ENCODE measurements at regions not wholly inside any gene's neighbourhood (a gene's known extent, or its start where the extent isn't known, plus 50 kb on each side); places are given as distances from the start of the nearest gene placed in this dataset.

DNA sequence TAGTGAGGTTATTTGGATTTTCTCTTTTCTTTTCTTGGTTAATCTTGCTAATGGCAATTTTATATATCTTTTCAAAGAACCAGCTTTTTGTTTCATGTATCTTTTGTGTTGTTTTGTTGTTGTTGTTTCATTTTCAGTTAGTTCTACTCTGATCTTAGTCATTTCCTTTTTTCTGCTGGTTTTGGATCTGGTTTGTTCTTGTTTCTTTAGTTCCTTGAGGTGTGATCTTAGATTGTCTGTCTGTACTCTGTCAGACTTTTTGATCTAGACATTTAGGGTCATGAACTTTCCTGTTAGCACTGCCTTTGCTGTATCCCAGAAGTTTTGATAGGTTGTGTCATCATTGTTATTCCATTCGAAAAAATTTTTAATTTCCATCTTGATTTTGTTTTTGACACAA lies 399.7 kb downstream of the TLE1 start:
- no peaks in the 10 kb centered on the region for H3K27me3 ChIP-seq (replicated peaks in 1 of 4; ENCODE audit: control insufficient read depth in 3 of 4, extremely low read depth in 1 of 4, insufficient read depth in 3 of 4, low read length in 3 of 4)
- no peak overlapping the region for H3K9ac ChIP-seq (replicated peaks in 1 of 4; ENCODE audit: extremely low read depth in 1 of 4, low read depth in 3 of 4, low read length in 3 of 4)
- 88% methylated on average over 1 of the region's 1 CpG; no CpG with 5 or more reads in 1 of the 2 experiments for WGBS, 2 experiments (ENCODE audit: extremely low coverage in 1 of 2, insufficient coverage in 1 of 2, insufficient read length in 1 of 2, insufficient replicate concordance in 2 of 2, low coverage in 1 of 2, low lambda C conversion rate in 2 of 2, missing lambda C conversion rate in 1 of 2)
- H3K18ac ChIP-seq (ENCODE audit: extremely low read depth, low read length): no peak overlapping the region
- no peaks in the 10 kb centered on the region for H3K79me2 ChIP-seq (ENCODE audit: control insufficient read depth in 1 of 2, insufficient read depth in 2 of 2, low read length in 2 of 2)
- no peaks in the 10 kb centered on the region for H3K23me2 ChIP-seq (ENCODE audit: low read depth, low read length)
- no peaks in the 10 kb centered on the region for H4K20me1 ChIP-seq (replicated peaks in 1 of 2; ENCODE audit: control insufficient read depth in 1 of 2, insufficient read depth in 2 of 2, low read length in 2 of 2)
- H3K79me1 ChIP-seq (ENCODE audit: low read depth, low read length): no peaks in the 10 kb centered on the region
- no peaks in the 10 kb centered on the region for H3K4me1 ChIP-seq (replicated peaks in 1 of 4; ENCODE audit: control insufficient read depth in 3 of 4, insufficient read depth in 4 of 4, low read length in 3 of 4)
- H2BK12ac ChIP-seq (ENCODE audit: low read depth, low read length): no peak overlapping the region
- no peaks in the 10 kb centered on the region for H3K36me3 ChIP-seq (ENCODE audit: control insufficient read depth in 2 of 4, insufficient read depth in 4 of 4, low read length in 3 of 4)
- no peak overlapping the region for H2BK5ac ChIP-seq (ENCODE audit: low read depth, low read length)
- H4K91ac ChIP-seq (replicated peaks; ENCODE audit: insufficient read length, low read length): no peak overlapping the region
- H3K4me3 ChIP-seq (ENCODE audit: extremely low read depth in 1 of 4, insufficient read depth in 2 of 4, low read depth in 3 of 4, low read length in 4 of 4): no peak overlapping the region
- H2AFZ ChIP-seq (ENCODE audit: low read length): no peak overlapping the region
- no peak for FAIRE-seq
- H3K23ac ChIP-seq (ENCODE audit: insufficient read length): no peak overlapping the region
- no peak overlapping the region for H3K27ac ChIP-seq (ENCODE audit: low read depth, low read length)
- no peak overlapping the region for H2BK120ac ChIP-seq (replicated peaks; ENCODE audit: low read depth, low read length)
- no peak overlapping the region for H4K5ac ChIP-seq (ENCODE audit: insufficient read length, low read depth, low read length)
- no peaks in the 10 kb centered on the region for H3K9me3 ChIP-seq (ENCODE audit: insufficient read depth in 2 of 2, low read depth in 1 of 2, low read length in 1 of 2)
- H3K56ac ChIP-seq (replicated peaks; ENCODE audit: insufficient read length, low read depth, low read length): no peak overlapping the region
- H2BK15ac ChIP-seq (ENCODE audit: low read length): no peak overlapping the region
- no peak overlapping the region for H3K4ac ChIP-seq (replicated peaks; ENCODE audit: insufficient read length, low read depth, low read length)
- DNase-seq (ENCODE audit: low read depth in 1 of 2, low spot score in 2 of 2): no peak
- TF ChIP-seq CBX5 (IDR thresholded peaks at IDR 0.05; ENCODE audit: low read depth, low read length): no peak
- no peak for TF ChIP-seq NANOG (IDR thresholded peaks at IDR 0.05; ENCODE audit: insufficient read depth, low read depth, low read length, poor library complexity, severe bottlenecking)
- TF ChIP-seq TAF7 (optimal IDR thresholded peaks at IDR 0.05; ENCODE audit: borderline replicate concordance, low read depth, low read length): no peak
- TF ChIP-seq, protein P1, sequence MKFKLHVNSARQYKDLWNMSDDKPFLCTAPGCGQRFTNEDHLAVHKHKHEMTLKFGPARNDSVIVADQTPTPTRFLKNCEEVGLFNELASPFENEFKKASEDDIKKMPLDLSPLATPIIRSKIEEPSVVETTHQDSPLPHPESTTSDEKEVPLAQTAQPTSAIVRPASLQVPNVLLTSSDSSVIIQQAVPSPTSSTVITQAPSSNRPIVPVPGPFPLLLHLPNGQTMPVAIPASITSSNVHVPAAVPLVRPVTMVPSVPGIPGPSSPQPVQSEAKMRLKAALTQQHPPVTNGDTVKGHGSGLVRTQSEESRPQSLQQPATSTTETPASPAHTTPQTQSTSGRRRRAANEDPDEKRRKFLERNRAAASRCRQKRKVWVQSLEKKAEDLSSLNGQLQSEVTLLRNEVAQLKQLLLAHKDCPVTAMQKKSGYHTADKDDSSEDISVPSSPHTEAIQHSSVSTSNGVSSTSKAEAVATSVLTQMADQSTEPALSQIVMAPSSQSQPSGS (IDR thresholded peaks at IDR 0.05; ENCODE audit: low read length): no peak
- TF ChIP-seq, protein P2, sequence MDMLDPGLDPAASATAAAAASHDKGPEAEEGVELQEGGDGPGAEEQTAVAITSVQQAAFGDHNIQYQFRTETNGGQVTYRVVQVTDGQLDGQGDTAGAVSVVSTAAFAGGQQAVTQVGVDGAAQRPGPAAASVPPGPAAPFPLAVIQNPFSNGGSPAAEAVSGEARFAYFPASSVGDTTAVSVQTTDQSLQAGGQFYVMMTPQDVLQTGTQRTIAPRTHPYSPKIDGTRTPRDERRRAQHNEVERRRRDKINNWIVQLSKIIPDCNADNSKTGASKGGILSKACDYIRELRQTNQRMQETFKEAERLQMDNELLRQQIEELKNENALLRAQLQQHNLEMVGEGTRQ (IDR thresholded peaks at IDR 0.05; ENCODE audit: low read length): no peak
- no peak for TF ChIP-seq POLR2AphosphoS5 (IDR thresholded peaks at IDR 0.05; ENCODE audit: low read depth, low read length)
- TF ChIP-seq EZH2 (IDR thresholded peaks at IDR 0.05; ENCODE audit: low read depth, low read length, severe bottlenecking): no peak
- no peak overlapping the region for H4K8ac ChIP-seq (ENCODE audit: extremely low read depth, insufficient read depth, low read length)
- no peak overlapping the region for H2AK5ac ChIP-seq (ENCODE audit: low read depth, low read length)
- POLR2A ChIA-PET (ENCODE audit: partially characterized antibody): no interaction called here
- no peak overlapping the region for H3K14ac ChIP-seq (ENCODE audit: insufficient read length)
- CTCF ChIA-PET (ENCODE audit: partially characterized antibody): no interaction called here
- no peak overlapping the region for H2BK20ac ChIP-seq (ENCODE audit: low read length)
- no peak overlapping the region for H3K4me2 ChIP-seq (ENCODE audit: insufficient read depth in 1 of 2, low read depth in 2 of 2, low read length in 2 of 2)
